ENCODE measurements at regions not wholly inside any gene's neighbourhood (a gene's known extent, or its start where the extent isn't known, plus 50 kb on each side); places are given as distances from the start of the nearest gene placed in this dataset.

- no peaks in the 10 kb centered on the region for H3K36me3 ChIP-seq (ENCODE audit: control insufficient read depth, low read length)
- TF ChIP-seq EZH2phosphoT487 (IDR thresholded peaks at IDR 0.05; ENCODE audit: borderline replicate concordance, low read length) = no peak
- TF ChIP-seq CTCF (IDR thresholded peaks at IDR 0.05; ENCODE audit: low read depth, low read length, poor library complexity, severe bottlenecking) = no peak
Observed at GRCh38 chr10:120760253-120760652, 90.9 kb upstream of the WDR11 start.

GRCh38 chr10:120761951-120762350, 89.2 kb upstream of the WDR11 start:
- no peak overlapping the region for H3K27ac ChIP-seq (ENCODE audit: low read depth, low read length)
- no peaks in the 10 kb centered on the region for H3K79me2 ChIP-seq (ENCODE audit: control insufficient read depth, low read length)
- H3K9me3 ChIP-seq (ENCODE audit: control insufficient read depth, insufficient read depth, low read length) = no peaks in the 10 kb centered on the region
- no peaks in the 10 kb centered on the region for H3K27me3 ChIP-seq (ENCODE audit: control insufficient read depth, low read length)
- H4K20me1 ChIP-seq (ENCODE audit: control insufficient read depth, insufficient read depth, low read depth, low read length) = no peaks in the 10 kb centered on the region
- no peak overlapping the region for H3K4me2 ChIP-seq (ENCODE audit: low read length)
- H3K9me2 ChIP-seq (replicated peaks; ENCODE audit: control insufficient read depth, low read length) = no peaks in the 10 kb centered on the region
- no peaks in the 10 kb centered on the region for H3K36me3 ChIP-seq (ENCODE audit: control insufficient read depth, low read length)
- no peak overlapping the region for H3K4me3 ChIP-seq (ENCODE audit: low read length)
- H3F3A ChIP-seq (ENCODE audit: control insufficient read depth, insufficient read depth) = no peaks in the 10 kb centered on the region
- no peak for TF ChIP-seq CTCF (IDR thresholded peaks at IDR 0.05; ENCODE audit: low read depth, low read length, poor library complexity, severe bottlenecking)
- no peaks in the 10 kb centered on the region for H3K4me1 ChIP-seq (ENCODE audit: control insufficient read depth, low read length)

More at GRCh38 chr10:120760253-120760652, 90.9 kb upstream of the WDR11 start:
- Histone ChIP-seq H3K9me3 (ENCODE audit: control insufficient read depth, insufficient read depth, low read length) (no peaks in the 10 kb centered on the region), H3K4me2 (ENCODE audit: low read length) (no peak overlapping the region), H3K27me3 (ENCODE audit: control insufficient read depth, low read length) (no peaks in the 10 kb centered on the region), H3F3A (ENCODE audit: control insufficient read depth, insufficient read depth) (no peaks in the 10 kb centered on the region), H3K9me2 (replicated peaks; ENCODE audit: control insufficient read depth, low read length) (no peaks in the 10 kb centered on the region), H4K20me1 (ENCODE audit: control insufficient read depth, insufficient read depth, low read depth, low read length) (no peaks in the 10 kb centered on the region), H3K4me3 (ENCODE audit: low read length) (no peak overlapping the region), H3K79me2 (ENCODE audit: control insufficient read depth, low read length) (no peaks in the 10 kb centered on the region), H3K27ac (ENCODE audit: low read depth, low read length) (no peak overlapping the region), H3K4me1 (ENCODE audit: control insufficient read depth, low read length) (no peaks in the 10 kb centered on the region)

- no peaks in the 10 kb centered on the region for H3K36me3 ChIP-seq (ENCODE audit: control insufficient read depth, low read length)
- H4K20me1 ChIP-seq (ENCODE audit: control insufficient read depth, insufficient read depth, low read depth, low read length) = no peaks in the 10 kb centered on the region
- no peak for TF ChIP-seq EZH2phosphoT487 (IDR thresholded peaks at IDR 0.05; ENCODE audit: borderline replicate concordance, low read length)
- no peak for TF ChIP-seq CTCF (IDR thresholded peaks at IDR 0.05; ENCODE audit: low read depth, low read length, poor library complexity, severe bottlenecking)
- no peaks in the 10 kb centered on the region for H3K27me3 ChIP-seq (ENCODE audit: control insufficient read depth, low read length)
- no peaks in the 10 kb centered on the region for H3K4me1 ChIP-seq (ENCODE audit: control insufficient read depth, low read length)
- no peak overlapping the region for H3K4me3 ChIP-seq (ENCODE audit: low read length)
- no peaks in the 10 kb centered on the region for H3K9me3 ChIP-seq (ENCODE audit: control insufficient read depth, insufficient read depth, low read length)
- no peak overlapping the region for H3K4me2 ChIP-seq (ENCODE audit: low read length)
- H3K27ac ChIP-seq (ENCODE audit: low read depth, low read length) = no peak overlapping the region
- H3K9me2 ChIP-seq (replicated peaks; ENCODE audit: control insufficient read depth, low read length) = no peaks in the 10 kb centered on the region
- H3K79me2 ChIP-seq (ENCODE audit: control insufficient read depth, low read length) = no peaks in the 10 kb centered on the region
- no peaks in the 10 kb centered on the region for H3F3A ChIP-seq (ENCODE audit: control insufficient read depth, insufficient read depth)
Observed at GRCh38 chr10:120765226-120765803, 85.8 kb upstream of the WDR11 start.

Measured in DOHH2 (cell line).